MM.1S (cell line): ENCODE measurements at regions not wholly inside any gene's neighbourhood (a gene's known extent, or its start where the extent isn't known, plus 50 kb on each side); places are given as distances from the start of the nearest gene placed in this dataset.

Experiments
- DNase-seq: peaks from one replicate; pipeline ENCODE4 v3.0.0-alpha.2; 2015
- H2AFZ ChIP-seq: fragments of 300-600 bp; sonication (generic); 2 replicates; pipeline ENCODE4 v1.6.0; 2016; ENCODE audit warnings: antibody characterized with exemption, low read length
- H3F3A ChIP-seq: fragments of 300-600 bp; sonication (generic); 2 replicates; pipeline ENCODE4 v1.6.1; 2016; ENCODE audit warnings: mild to moderate bottlenecking, antibody characterized with exemption, low read length, moderate library complexity, mixed read lengths; ENCODE audit not compliant: insufficient read depth
- H3K27ac ChIP-seq: fragments of 300-600 bp; sonication (generic); 2 replicates; pipeline ENCODE4 v1.5.1; 2016; ENCODE audit warnings: mild to moderate bottlenecking, low read length
- H3K27me3 ChIP-seq: fragments of 300-600 bp; sonication (generic); replicated peaks from 2 replicates; pipeline ENCODE4 v1.6.0; 2016; ENCODE audit warnings: low read length; ENCODE audit not compliant: insufficient read depth
- H3K36me3 ChIP-seq: fragments of 300-600 bp; sonication (generic); replicated peaks from 2 replicates; pipeline ENCODE4 v1.6.1; 2016; ENCODE audit warnings: mild to moderate bottlenecking, low read length, mixed read lengths; ENCODE audit not compliant: insufficient read depth
- H3K4me1 ChIP-seq: fragments of 300-600 bp; sonication (generic); 2 replicates; pipeline ENCODE4 v1.6.1; 2016; ENCODE audit warnings: low read length, mixed read lengths
- H3K4me2 ChIP-seq: fragments of 300-600 bp; sonication (generic); 2 replicates; pipeline ENCODE4 v1.6.0; 2016; ENCODE audit warnings: low read depth, low read length
- H3K4me3 ChIP-seq: fragments of 300-600 bp; sonication (generic); 2 replicates; pipeline ENCODE4 v1.5.1; 2016; ENCODE audit warnings: low read length, mixed read lengths
- H3K79me2 ChIP-seq: fragments of 300-600 bp; sonication (generic); 2 replicates; pipeline ENCODE4 v1.6.1; 2016; ENCODE audit warnings: mixed run types, low read length, mixed read lengths
- H3K9ac ChIP-seq: fragments of 300-600 bp; sonication (generic); 2 replicates; pipeline ENCODE4 v1.6.1; 2016; ENCODE audit warnings: low read length, mixed read lengths
- H3K9me2 ChIP-seq: fragments of 300-600 bp; sonication (generic); replicated peaks from 2 replicates; pipeline ENCODE4 v1.6.1; 2016; ENCODE audit warnings: mild to moderate bottlenecking, low read length, mixed read lengths; ENCODE audit not compliant: insufficient read depth
- H3K9me3 ChIP-seq: fragments of 300-600 bp; sonication (generic); replicated peaks from 2 replicates; pipeline ENCODE4 v1.6.1; 2016; ENCODE audit warnings: mild to moderate bottlenecking, low read length, mixed read lengths; ENCODE audit not compliant: insufficient read depth
- H4K20me1 ChIP-seq: fragments of 300-600 bp; sonication (generic); 2 replicates; pipeline ENCODE4 v1.6.1; 2016; ENCODE audit warnings: mild to moderate bottlenecking, low read length, moderate library complexity, mixed read lengths; ENCODE audit not compliant: insufficient read depth
- EZH2 ChIP-seq: fragments of 300-600 bp; sonication (generic); optimal IDR thresholded peaks from 2 replicates; pipeline ENCODE3; 2017; ENCODE audit warnings: low read depth, mild to moderate bottlenecking, antibody characterized with exemption, low read length, mixed read lengths
- EZH2phosphoT487 ChIP-seq: fragments of 300-600 bp; sonication (generic); IDR thresholded peaks from 2 replicates; pipeline ENCODE4 v1.6.1; 2018; ENCODE audit warnings: antibody characterized with exemption, low read length
- TF ChIP-seq, protein P1 (sequence below): fragments of 300-600 bp; sonication (generic); IDR thresholded peaks from 2 replicates; pipeline ENCODE4 v1.5.1; 2016; ENCODE audit warnings: antibody characterized with exemption, low read length, mixed read lengths

DNA sequence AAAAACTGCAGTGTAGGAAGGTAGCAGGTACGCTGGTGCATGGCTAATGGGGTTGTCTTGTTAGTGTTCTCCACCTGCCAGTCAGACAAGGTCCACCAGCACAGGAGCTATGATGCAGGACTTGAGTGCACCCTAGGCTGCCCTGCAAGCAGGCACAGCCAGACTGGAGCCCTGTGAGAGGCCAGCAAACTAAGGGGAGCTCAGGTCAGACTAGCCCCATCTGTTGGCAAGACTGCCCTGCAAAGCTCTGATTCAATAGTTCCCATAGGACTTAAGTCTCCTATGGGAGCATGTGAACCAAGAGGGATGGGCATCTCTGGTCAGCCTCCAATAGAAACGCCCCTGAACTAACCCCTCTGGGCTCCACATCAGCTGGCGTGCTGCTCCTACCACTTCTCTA is 1307.3 kb downstream of the C4orf33 start:
- Histone ChIP-seq H3F3A (no peaks in the 10 kb centered on the region), H2AFZ (no peak overlapping the region), H3K9me3 (no peaks in the 10 kb centered on the region), H3K36me3 (no peaks in the 10 kb centered on the region), H3K79me2 (no peaks in the 10 kb centered on the region), H3K4me2 (no peak overlapping the region), H4K20me1 (no peaks in the 10 kb centered on the region), H3K4me3 (no peak overlapping the region), H3K4me1 (no peaks in the 10 kb centered on the region), H3K9me2 (no peaks in the 10 kb centered on the region), H3K27me3 (no peaks in the 10 kb centered on the region), H3K27ac (no peak overlapping the region), H3K9ac (no peak overlapping the region)
- no peak for TF ChIP-seq EZH2phosphoT487
- TF ChIP-seq EZH2 = no peak
- TF ChIP-seq, protein P1, sequence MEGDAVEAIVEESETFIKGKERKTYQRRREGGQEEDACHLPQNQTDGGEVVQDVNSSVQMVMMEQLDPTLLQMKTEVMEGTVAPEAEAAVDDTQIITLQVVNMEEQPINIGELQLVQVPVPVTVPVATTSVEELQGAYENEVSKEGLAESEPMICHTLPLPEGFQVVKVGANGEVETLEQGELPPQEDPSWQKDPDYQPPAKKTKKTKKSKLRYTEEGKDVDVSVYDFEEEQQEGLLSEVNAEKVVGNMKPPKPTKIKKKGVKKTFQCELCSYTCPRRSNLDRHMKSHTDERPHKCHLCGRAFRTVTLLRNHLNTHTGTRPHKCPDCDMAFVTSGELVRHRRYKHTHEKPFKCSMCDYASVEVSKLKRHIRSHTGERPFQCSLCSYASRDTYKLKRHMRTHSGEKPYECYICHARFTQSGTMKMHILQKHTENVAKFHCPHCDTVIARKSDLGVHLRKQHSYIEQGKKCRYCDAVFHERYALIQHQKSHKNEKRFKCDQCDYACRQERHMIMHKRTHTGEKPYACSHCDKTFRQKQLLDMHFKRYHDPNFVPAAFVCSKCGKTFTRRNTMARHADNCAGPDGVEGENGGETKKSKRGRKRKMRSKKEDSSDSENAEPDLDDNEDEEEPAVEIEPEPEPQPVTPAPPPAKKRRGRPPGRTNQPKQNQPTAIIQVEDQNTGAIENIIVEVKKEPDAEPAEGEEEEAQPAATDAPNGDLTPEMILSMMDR = no peak
- no peak for DNase-seq

- Histone ChIP-seq H3K27ac (no peak overlapping the region), H3F3A (no peaks in the 10 kb centered on the region), H3K4me1 (no peaks in the 10 kb centered on the region), H3K36me3 (no peaks in the 10 kb centered on the region), H3K79me2 (no peaks in the 10 kb centered on the region), H4K20me1 (no peaks in the 10 kb centered on the region), H3K4me2 (no peak overlapping the region), H3K9me2 (no peaks in the 10 kb centered on the region), H3K9ac (no peak overlapping the region), H3K27me3 (no peaks in the 10 kb centered on the region), H2AFZ (no peak overlapping the region), H3K9me3 (no peaks in the 10 kb centered on the region), H3K4me3 (no peak overlapping the region)
- no peak for DNase-seq
- no peak for TF ChIP-seq EZH2phosphoT487
- no peak for TF ChIP-seq EZH2
- TF ChIP-seq, protein P1 = no peak
Measured at GRCh38 chr4:130416228-130416627, 1320.3 kb downstream of the C4orf33 start.

DNA sequence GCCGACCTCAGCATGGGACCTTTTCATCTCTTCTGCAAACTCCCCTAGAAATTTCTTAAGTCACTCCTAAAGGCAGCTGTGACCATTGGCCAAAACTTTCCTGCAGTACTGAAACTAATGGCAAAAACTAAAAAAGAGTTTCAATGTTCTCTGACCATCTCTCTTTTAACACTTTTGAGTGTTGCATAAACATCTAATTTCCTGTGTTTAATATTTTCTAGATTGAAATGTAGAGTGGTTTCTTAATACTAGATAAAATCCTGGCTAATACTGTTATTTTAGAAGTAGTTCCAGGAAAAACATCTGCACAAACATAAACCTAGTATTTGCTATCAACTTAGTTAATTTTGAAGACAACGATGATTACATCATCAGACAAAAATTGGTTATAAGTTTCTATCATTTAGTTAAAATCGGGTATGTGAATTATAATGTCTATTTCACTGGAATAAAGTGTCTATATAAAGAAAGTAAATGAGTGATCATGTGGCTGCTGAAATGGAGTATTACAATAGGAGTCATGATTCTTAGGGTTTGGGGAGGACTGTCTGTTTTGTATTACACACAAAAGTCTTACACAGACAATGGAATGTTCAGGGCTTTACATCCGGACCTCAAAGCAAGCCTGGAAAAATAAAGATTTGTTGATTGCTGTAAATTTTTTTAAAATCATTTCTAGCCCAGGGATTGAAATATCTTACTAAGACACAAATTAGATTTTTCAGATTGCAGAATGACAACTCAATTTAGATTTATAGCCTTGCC is 1323.4 kb downstream of the C4orf33 start:
- H3K9me2 ChIP-seq = no peaks in the 10 kb centered on the region
- H3K79me2 ChIP-seq = no peaks in the 10 kb centered on the region
- H3K36me3 ChIP-seq = no peaks in the 10 kb centered on the region
- no peaks in the 10 kb centered on the region for H4K20me1 ChIP-seq
- TF ChIP-seq EZH2phosphoT487 = no peak
- TF ChIP-seq EZH2 = no peak
- TF ChIP-seq, protein P1 = no peak
- no peaks in the 10 kb centered on the region for H3K9me3 ChIP-seq
- H3K27ac ChIP-seq = no peak overlapping the region
- H2AFZ ChIP-seq = no peak overlapping the region
- H3K9ac ChIP-seq = no peak overlapping the region
- H3K4me3 ChIP-seq = no peak overlapping the region
- no peaks in the 10 kb centered on the region for H3K27me3 ChIP-seq
- H3K4me2 ChIP-seq = no peak overlapping the region
- no peaks in the 10 kb centered on the region for H3F3A ChIP-seq
- no peak for DNase-seq
- H3K4me1 ChIP-seq = no peaks in the 10 kb centered on the region
